ENCODE measurements at regions not wholly inside any gene's neighbourhood (a gene's known extent, or its start where the extent isn't known, plus 50 kb on each side); places are given as distances from the start of the nearest gene placed in this dataset.

DNA sequence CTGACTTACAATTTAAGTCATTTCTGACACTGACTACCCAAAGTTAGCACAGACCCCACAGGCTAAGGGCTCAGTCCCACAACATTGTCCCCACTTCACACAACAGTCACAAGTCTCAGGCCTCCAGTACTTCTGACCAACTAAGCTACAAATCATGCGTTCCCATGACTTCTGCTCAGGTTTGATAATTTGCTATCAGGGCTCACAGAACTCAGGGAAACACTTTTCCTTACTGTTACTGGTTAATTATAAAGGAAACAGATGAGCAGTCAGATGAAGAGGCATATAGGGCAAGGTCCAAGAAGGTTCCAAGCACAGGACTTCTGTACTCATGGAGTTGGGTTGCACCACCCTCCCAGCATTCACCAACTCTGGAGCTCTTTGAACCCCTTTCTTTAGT, 151.2 kb upstream of the TNR start:
- DNase-seq = no peak

GRCh38 chr1:175893192-175893591, 149.8 kb upstream of the TNR start:
- no peak for DNase-seq

DNA sequence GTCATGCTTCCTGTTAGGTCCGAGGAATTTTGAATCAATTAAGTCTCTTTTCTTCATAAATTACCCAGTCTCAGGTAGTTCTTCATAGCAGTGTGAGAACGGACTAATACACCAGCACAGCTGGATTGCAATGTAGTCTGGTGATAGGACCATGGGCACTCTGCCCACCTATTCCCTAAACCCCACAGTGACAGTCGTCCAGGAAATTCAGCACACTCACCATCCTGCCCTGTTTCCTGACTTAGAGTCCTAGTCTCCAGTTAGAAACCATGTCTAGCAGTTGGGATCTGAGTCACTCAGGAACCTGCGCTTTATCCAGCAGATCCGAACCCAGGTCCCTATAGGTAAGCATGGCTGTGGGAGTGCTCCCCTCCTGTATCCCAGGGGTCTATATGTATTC, 149.3 kb upstream of the TNR start:
- DNase-seq = no peak

DNA sequence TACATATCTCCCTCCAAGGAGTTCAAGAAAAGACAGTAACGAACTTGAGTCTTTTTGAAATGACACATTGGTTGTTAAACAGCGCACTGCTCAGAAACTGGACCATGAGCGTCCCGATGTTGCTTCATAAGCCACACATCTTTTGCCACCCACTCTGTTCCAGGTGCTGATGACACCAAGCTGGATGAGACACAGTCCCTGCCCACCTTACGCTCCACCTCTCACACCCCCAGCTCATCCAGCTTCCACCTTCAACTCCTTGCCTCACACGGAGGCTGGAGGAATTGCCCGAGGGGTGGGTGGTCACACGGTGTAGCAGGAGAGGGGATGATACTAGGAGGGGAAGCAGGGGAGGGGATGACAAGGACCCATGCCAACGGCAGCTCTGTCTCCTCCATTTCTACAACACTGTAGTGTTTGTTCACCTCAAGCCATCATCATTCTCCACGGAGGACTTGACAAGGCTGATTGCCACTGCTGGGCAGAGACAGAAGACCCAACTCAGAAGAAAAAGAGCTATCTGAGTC, 148.5 kb upstream of the TNR start:
- DNase-seq = no peak

DNA sequence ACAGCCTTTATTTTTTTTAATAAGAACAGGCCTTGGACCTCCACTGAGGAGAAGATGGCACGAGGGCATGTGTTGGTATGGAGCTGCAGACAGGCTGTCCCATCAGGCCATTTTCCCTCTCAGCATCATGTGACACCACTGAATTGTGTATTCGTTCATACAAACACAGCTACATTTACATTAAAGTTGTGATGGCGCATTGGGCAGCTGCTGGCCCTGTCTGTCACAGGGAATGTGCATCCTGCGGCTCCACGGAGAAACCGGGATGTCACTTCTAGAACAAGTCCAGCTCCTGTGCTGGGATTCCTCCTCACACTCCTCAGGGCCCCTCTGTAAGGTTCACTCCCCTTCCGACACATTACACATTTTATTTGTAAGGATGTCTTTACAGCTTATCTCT, 147.6 kb upstream of the TNR start:
- DNase-seq = no peak

DNA sequence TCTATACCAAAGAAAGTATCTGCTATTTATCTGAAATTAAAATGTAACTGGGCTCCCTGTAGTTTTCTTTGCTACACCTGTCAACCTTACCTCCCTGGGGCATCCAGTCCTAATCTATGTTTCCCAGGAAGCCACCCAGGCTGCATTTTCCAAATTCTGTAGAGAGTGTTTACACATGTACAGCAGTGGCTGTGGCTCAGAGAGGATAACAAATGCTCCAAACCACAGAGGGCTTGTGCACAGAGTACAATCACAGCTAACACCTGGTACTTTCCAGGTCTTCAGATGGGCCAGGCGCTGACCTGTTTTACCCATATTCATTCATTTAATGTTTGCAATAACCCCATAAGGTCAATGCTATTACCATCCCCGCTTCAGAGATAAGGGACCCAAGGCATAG, 146.5 kb upstream of the TNR start:
- DNase-seq = no peak

- DNase-seq = no peak
Observed at GRCh38 chr1:175888996-175889395, 145.6 kb upstream of the TNR start.

GRCh38 chr1:175887981-175888428, 144.6 kb upstream of the TNR start:
- DNase-seq = peak in 1 of 2 donors; percentile 6

GRCh38 chr1:175887521-175887920, 144.1 kb upstream of the TNR start:
- no peak for DNase-seq

DNA sequence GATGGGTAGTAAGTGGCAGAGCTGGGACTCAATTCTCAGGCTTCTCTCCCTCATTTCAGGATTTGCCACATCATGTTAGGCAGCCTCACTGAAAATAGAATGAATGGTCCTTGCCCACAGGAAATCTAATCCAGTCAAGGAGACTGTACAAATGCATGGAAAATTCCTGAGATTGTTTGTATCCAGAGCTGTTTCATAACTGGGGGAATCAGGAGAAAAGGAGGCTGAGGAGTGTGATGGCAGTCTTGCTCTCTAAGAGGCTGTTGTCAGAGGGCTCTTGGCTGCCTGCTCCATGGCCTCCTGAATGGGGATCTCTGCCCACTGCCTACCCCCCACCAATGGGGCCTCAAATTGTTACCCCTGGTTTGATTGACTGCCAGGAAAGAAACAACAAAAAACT, 141.9 kb upstream of the TNR start:
- no peak for DNase-seq

DNA sequence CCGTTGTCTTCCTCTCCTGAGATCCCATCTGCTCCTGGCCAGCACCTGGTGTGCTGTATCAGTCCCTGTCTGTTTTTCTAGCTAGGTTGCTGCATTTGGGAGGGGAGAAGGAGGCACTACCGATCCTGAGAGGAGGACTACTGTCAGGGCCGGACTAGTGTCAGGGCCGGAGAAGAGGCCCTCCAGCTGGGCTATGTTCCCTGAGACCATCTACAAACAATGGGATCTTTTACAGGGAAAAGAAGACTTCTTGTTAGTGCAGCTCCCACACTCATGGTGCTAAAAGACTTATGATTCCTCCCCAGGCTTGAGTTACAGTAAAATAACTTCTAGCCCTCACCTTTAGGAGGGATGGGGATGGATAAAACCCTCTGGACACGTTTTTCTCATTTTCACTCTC, 141.0 kb upstream of the TNR start:
- DNase-seq = no peak

DNA sequence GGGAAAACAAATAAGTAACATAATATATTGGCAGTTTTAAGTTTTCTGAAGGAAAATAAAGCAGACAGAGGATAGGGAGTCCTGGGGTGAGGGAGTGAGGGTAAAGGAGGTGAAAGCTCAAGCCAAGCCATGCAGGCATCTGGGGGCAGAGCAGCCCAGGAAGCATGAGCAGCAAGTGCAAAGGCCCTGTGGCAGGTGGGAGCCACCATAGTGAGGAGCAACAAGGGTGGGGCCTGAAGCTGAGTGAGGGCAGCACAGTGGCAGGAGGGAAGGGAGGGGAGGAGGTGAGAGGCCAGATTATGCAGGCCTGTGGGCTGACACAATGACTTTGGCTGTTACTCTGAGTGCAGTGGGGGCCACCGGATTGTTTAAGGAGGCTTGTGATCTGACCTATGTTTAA, 138.8 kb upstream of the TNR start:
- no peak for DNase-seq

DNA sequence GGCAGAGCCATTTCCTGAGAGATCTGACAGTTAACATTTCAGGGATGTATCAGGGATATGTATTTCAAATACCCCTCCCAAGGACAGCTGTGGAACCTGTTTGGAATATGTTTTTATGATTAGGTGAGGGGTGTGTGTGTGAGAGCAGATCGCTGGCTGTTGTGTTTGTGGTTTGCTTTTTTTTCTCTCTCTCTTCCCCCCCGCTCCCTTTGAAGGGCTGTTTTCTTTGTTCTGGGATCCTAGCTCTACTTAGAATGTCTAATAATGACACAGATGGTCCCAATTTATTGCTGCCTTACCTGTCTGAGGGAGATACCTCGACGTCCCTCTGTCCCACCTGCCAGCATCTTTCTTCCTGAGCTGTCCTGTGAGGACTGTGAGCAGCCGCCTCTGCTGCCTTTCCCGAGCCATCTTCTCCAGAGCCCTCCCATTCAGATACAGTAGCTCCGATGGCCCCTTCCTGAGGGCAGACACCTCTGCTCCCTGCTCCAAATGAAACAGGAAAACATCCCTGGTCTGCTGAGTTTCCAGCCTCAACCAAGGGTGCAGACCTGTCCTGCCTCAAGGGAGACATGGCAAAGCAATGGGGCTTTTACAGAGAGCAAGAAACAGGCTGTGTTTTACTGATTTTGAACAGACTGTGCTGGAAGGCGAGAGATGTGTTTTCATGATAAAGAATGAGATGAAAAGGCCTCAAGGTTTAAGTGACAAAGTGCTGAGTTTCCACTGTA, 138.0 kb upstream of the TNR start:
- no peak for DNase-seq

- no peak for DNase-seq
Observed at GRCh38 chr1:175878775-175879174, 135.4 kb upstream of the TNR start.

DNA sequence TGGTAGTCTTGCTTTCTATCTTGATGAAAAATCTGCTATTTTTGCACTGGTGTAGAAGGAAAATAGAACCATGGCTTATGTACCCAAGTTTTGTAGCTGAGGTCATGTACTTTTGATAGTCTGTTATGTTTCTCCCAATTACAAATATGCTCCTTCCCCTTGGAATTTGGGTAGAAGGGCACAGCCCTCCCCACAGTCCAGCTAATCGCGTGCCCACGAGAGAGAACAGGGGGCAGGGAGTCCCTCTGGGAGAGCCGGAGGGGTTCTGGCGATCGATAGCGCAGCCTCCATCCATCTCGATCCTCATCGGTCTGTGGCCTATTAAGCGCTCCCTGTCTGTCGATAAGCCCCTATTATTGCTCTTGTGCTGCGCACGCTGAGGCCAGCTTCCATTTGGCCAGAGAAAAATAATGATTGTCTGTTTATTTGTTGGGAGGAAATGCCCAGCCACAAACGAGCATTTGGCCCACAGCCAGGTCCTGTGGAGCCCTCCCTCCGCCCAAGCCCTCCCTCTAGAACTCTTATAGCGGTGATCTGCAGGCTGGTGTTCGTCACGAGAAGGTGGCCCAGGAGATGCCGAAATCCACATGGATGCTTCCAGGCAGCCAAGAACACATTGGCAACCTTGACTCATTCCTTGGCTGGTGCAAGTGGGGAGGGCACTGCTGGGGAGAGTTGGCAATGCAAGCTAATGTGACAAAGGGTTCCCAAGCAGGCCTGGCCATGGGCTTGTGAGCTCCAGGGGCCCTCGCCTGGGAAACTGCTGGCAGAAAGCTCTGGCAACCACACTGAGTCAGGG, 134.7 kb upstream of the TNR start:
- no peak for DNase-seq

GRCh38 chr1:175875556-175875955, 132.2 kb upstream of the TNR start:
- DNase-seq = no peak

- no peak for DNase-seq
Observed at GRCh38 chr1:175874081-175874480, 130.7 kb upstream of the TNR start.

GRCh38 chr1:175873290-175873935, 130.0 kb upstream of the TNR start:
- no peak for DNase-seq

DNA sequence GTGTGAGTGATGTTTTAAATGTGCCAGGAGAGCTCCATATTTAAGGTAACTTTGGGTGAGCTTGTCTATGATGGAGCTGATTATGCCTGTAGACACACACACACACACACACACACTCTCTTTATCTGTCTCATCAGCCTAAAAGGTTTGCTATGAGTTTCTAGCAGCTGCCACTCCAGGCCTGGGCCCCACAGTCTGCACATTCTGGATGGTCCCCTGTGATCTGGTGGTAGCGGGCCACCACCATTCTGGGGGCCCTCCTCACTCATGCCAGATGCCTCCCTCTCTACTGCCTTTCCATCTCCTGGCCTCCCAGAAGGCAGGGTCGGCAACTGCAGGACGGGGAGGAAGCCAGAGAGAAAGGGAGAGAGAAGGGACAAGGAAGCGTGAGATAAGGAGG, 129.2 kb upstream of the TNR start:
- DNase-seq = no peak

GRCh38 chr1:175871647-175872046, 128.3 kb upstream of the TNR start:
- no peak for DNase-seq

DNA sequence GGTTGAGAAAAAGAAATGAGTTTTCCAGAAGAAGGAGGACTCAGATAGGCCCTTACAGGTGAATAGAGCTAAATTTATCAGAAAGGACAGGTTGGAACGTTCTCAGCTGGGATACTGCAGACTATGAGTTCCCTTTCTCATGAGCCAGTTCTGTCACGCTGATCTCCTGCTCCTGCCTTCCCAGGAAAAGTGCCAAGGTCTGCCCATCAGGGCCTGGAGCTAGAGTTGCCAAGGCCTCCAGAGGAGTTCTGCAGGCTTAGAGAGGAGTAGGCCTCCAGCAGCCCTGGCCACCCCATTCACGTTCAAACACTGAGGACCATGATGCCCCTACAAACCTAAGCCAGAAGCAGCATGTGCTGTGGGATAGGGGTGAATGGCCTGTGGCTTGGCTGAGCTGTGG, 126.8 kb upstream of the TNR start:
- no peak for DNase-seq

DNA sequence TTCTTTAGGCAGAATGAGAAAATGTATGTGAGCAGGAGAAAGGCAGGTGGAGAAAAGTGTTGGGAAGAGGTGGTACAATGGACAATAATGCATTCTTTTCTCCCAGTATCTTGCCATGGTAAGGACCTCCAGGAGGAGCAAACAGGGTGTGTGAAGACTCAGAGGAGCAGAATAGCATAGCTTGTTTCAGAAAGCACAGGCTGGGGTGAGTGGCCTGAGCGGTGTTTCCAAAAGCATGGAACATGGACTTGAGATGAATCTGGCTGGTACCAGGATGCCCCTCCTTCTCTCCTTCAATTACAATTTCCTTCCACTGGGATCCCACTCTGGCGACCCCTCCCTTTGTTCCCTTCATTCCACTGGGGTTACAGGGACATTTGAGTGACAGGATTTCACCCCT, 123.4 kb upstream of the TNR start:
- no peak for DNase-seq

DNA sequence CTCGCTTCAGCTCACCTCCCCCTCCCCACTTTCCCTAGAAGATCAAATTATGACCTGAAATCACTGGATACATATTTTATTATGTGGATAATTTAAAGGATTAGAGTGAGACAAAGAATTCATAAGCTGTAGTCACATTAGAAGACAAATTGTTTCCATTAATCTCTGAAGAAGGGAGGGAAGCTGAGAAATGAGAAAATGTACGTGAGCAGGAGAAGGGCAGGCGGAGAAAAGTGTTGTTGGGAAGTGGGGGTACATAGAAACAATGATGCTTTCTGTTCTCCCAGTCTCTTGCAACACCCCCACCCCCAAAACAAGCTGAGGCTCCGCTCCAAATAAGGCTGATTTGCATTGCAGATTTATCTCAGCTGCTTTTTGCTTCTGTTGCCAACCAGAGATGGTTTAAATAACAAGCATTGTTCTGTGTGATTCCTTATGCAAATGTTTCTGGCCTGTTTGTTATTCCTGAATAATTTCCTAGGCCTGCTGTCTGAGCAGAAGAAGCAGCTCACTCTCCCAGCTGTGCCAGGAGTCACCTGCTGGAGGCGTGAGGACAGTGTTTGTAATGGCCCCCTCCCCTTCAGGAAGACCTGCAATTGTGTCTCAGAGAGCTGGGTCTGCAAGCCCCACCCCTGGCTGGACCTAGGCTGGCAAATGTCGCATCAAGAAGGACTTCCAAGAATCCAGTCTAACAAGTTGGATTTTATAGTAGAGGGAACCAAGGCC, 121.8 kb upstream of the TNR start:
- DNase-seq = no peak
